GM19328 (cell line): ENCODE measurements at regions not wholly inside any gene's neighbourhood (a gene's known extent, or its start where the extent isn't known, plus 50 kb on each side); places are given as distances from the start of the nearest gene placed in this dataset.
"Not testable (repeated sequence)": the region's sequence is repeated elsewhere in the genome, so short reads cannot be mapped to it uniquely, and the experiment has no call there.

Experiments used
- ATAC-seq: cut with Tn5 transposase; IDR thresholded peaks from one replicate; pipeline ENCODE4 v1.9.1; 2021; ENCODE audit warnings: mild to moderate bottlenecking, moderate library complexity; ENCODE audit not compliant: unreplicated experiment

DNA sequence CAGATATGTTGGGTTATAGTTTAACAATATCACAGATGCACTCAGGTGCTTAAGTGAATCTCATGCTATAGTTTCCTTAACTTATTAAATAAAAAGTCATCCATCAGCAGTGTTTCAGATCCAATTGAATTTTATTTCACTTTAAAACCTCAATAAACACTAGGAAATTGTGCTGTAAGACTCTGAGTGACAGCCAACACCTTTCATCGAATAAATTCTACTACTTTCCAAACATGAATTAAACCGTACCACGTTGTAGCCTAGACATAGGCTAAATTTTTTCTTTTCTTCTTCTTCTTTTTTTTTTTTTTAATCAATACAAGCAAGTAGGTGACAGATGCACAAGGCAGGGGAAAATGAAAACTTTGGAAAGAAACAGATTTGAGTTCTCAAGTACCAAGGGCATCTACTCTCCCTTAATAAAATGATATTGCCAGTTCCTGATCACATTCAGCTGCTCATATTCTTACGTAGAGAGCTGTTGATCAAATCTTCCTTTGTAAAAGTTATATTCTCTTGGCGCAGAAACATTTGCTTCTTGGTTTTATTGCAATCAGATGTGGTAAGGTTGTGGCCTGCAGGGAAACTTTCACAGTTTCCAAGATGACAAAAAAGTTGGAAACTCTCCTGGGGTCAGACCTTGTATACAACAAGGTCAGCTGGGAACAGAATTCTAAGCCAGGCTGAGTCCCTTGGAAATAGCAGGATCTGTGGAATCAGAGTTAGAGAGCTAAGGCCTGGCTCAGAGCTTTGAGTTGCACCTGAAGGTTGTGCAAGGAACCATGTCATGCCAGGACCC, 147.7 kb downstream of the CD47 start:
- ATAC-seq = no peak

DNA sequence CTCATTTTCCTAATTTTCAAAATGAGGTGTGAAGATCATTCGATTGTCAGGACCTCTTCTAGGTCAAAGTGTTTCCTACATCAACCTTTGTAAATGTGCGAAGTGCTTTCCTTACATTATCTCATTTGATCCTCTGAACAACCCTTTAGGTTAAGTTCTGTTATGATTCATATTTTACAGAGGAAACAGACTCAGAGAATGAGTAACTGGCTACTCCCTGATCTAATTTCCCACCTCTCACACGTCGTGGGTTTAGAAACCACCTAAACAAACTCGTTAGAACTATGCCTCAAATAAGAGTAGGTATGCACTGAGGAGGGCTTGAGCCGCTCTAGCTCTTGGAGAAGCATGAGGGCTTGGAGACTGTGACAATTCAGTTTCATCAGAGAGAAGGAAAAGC, 148.6 kb downstream of the CD47 start:
- ATAC-seq = no peak

DNA sequence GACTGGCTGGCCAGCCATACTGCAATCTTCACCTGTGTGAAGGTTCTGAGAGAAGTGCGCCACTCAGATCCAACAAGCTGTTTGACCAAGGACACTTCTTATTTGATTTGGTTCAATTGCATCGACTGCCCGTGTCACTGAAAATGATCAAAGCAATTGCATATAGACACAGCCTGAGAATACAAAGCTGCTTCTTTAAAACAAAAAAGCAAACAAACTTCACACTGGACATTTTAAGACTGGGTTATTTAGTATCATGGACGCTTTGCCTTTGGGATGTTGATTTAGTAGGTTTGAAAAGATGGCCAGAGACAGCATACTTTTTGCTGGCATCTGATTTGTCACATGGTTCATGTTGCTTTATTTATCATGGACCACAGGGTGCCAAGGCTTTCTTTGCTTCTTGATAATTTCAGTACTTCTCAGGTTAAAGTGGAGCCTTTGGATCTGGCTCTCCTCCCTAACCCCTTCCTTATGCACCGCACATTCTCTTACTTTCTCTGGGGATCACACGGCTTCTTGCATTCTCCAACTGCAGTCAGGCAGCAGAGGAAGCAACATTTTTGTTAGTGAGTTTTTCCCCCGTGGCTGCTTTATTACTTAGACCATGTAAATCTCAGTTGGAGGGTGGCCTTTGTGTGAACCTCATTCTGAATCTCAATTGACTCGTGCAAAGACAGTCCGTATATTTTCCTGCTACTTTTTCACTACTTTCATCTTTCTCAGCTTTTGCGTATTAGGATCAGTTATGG, 151.0 kb downstream of the CD47 start:
- ATAC-seq = no peak

DNA sequence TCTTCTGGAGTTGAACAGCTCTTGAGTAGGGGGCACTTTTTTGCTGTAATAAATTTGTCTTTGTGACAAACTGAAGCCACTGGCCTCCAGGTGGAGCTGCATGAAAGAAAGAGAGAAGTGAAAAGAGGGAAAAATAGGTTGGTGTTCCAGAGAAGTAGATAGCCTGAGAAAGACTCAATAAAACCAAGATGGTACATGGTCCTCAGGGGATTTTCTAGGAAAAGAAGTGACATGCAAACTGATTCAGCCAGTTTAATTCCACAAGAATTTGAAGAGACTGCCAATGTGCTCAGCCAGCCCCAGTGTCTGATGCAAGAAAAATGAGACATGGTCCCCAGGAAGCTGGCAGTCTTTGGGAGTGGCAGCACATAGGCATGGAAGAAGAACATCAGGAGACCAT, 152.7 kb downstream of the CD47 start:
- no peak for ATAC-seq

DNA sequence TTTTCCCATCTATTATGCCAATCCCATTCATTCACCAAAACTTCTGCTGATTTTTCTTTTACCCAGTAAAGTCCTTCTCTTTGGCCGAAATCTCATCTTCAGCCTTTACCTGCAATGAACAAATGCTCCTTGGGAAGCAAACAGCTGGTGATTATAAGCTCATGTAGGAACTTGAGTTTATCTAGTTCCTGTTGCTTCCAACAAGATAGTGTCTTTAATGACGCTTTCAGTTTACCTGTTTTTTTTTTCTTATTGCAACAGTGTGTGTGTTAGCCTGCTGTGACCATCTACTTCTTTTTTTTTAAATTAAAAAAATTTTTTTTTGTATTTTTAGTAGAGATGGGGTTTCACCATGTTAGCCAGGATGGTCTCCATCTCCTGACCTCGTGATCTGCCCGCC, 156.0 kb downstream of the CD47 start:
- ATAC-seq = no peak

DNA sequence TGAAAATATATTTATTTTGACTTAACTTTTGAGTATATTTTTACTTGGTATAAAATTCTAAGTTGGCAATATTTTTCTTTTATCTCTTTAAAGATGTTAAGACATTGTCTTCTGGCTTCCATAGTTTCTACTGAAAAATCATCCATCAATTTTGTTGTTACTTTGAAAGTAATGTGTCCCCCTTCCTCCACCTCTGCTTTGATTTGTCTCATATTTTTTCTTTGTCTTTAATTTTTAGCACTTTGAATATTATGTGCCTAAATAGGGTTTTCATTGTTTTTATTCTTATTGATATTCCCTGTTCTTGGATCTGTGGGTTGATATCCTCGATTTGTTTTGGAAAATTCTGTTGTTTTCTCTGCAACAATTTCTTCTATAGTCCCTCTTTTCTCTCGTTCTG, 157.4 kb downstream of the CD47 start:
- ATAC-seq = no peak

DNA sequence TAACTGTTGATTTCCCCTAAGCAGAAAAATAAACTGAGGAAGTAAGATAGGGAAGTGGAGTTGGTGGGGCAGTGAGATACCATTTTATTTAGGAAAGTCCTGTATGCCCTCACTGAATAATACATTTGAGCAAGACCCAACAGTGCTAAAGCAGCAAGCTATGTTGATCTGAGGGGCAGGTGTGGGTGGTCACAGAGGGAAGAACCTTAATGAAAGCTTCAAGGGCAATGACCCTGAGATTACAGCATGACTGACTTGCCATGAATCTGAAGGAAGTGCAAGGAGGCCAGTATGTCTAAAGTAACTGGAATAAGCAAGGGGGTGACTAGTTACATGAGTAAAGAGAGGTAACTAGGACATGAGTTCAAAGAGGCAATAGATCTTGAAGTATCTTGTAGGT, 159.5 kb downstream of the CD47 start:
- no peak for ATAC-seq

DNA sequence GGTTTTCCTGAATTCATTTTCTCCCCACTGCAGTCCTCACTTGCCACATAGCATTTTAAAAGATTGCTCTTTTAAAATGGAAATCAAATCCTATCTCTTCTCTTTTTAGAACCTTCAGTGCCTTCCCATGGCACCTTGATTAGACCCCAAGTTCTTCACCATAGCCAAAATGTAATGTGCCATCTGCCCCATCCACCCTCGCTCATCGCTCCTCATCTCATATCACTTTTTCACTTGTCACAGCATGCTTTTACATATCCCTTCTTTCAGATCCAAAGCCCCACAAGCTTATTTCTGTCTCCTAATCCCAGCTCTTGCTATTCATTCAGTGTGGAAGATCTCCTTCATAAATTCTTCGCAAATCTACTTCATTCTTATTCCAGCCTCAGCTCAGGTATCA, 161.7 kb downstream of the CD47 start:
- ATAC-seq = no peak

DNA sequence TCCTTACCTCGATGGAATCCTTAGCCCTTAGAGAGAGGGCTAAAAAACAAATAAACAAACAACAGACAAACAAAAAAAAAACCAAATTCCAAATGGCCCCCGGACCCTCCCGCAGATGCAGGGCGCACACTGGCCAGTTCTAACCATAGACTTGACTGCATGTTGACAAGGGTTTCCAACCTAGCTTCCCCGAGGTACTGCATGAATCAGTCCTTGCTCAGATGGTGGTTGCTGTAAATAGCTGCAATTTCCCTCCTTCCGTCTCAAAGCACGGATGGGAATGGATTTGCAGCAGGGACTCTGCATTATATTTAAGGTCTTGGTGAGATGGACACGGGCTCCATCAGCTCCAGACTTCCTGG, 162.8 kb downstream of the CD47 start:
- ATAC-seq = peak; percentile 19

DNA sequence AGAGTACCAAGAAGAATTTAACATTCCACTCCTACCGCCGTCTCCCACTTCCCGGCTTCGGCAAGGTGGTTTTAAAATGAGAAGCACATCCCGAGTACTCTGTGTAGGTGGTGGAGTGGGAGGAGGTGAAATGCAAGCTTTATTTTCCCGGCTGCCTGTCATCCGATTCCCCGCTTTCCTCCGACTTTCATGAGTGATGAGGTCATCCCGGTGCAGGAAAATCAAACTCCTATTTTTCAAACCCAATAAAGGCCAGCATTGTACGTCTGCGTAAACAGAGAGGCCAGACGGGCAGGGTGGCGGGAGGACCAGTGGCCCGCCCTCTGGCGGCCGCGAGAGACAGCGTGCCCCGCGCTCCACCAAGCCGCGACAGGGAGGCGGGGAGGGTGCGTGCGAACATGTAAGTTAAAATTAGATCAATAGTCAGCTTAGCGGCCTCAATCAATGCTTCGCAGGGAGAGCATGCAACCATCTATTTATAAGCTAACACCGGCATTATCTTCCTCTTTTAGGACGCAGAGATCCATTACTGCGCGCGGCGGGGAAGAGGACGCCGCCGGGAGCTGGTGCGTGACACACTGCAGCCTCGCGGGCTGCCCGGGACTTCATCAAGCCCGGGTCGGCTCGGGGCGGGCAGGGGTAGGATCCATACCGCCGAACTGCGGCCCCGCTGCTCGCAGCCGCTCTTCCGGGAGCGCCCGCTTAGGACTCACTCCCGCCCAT, 163.3 kb downstream of the CD47 start:
- peak; percentile 90 for ATAC-seq

DNA sequence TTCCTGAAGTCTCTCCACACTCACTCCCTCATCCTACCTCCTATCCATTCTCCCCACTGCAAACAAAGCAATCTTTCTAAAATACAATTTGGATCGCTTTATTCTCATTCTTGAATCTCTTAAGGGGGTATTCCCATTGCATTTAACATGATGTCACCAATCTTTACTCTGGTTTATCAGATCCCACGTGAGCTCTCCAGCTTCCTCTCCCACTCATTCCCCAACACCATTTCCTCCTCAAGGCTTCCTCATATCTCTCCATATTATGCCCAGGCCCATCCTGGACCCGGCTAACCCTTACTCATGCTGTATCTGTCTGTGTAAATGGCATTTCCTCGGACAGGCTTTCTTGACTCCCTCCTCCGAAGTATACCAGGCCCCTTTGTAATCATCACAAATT, 165.0 kb downstream of the CD47 start:
- ATAC-seq = no peak

DNA sequence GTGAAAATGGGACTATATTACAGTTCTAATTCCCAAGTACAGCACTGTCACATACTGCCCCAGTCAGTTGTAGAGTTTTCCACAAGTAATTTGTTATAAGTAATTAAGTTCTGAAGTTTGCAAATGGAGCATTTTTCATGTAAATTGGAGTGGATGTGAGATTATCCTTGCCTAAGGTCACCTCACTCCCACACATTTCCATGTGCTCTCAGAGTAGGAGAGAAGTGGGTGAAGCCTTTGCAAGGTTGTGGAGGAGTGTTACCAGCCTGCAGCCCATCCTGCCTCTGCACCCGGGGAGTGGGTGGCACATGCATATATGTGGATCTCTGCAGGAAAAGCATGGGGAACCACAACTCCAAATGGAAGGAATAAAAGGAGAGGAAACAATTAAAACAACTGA, 169.8 kb downstream of the CD47 start:
- ATAC-seq = no peak

DNA sequence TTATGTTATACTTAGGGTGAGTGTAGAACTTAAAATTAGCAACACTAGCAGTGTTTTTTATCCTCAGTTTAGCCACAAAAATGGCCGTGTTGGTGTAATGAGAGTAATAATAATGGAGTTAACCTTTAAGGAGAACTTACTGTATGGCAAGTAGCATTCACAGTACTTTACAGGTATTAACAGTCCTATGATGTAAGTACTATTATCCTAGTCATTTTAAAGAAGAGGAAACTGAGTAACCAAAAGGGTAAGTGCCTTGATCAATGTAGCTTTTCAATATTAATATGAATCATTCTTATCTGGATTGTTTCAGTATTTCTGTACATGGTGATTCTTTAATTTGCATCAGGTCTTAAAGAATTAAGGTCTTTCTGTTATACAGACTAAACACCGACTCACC, 170.3 kb downstream of the CD47 start:
- no peak for ATAC-seq

DNA sequence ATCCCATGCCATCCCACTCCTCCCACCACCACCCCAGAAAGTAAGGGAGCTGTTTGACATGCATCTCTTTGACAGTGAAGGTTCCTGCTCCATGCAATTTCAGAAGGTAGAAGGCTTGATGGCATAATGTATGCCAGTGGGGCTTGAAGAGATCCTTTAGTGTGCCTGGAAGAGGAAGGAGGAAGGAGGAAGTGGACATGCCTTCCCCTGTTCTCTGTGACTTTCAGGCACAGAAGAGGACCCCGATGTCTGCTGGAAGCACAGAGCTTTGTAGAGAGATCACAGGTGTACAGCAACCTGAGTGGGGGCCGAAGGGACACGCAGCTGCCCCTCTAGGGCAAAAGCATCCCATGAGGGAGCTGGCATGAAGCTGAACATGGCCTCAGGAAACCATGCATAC, 171.6 kb downstream of the CD47 start:
- ATAC-seq = no peak

DNA sequence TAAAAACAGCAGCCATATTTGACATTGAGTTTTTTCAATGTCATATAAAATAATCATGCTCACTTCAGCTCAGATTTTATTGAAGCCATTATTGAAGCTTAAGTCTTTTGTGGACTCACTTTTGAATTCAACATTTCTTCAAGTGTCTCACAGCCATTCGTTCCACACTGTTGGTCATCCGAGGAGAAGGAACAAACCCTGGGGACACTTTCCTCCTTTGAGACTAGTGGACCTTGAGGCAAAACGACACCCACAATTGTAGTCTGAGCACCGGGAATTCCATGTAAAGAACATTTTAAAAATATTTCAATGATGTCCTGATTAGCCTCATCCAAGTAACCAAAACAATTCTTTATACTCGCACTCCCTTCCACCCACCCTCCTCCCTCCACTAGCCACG, 174.7 kb downstream of the CD47 start:
- ATAC-seq = no peak

DNA sequence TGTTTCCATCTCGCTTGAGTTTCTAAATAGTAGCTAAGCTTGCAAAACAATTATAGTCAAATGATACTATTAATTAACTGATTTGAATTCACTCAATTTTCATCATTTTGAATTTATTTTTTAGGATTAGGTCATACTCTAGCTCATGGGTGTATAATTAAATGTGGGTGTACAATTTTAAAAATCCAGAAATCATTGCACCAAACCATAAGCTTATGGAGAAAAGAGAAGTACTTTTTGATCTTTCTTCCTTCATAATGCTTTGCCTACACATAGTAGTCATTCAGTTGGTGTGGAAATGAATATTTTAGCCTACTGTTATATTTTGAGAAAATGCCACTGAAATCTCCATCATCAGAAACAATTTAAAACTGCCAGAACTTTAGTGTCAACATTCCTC, 175.1 kb downstream of the CD47 start:
- ATAC-seq = no peak

DNA sequence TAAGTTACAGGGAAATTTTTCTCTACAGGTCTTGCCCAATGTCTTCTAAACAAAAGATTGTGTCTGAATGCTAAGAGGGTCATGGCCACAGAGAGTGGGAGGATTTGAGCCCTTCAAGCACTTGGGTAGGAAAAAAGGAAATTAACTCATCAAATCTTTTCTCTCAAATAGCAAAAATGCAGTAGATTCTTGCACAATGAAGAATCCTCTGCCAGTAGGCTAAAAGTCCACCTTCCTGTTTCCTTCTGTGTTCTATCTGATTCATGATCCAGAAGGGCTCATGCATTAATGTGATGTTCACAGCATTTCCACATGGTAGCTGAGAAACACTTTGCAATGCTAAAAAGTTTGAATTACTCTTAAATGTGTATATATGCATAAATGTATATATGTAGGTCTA, 177.1 kb downstream of the CD47 start:
- ATAC-seq = no peak

DNA sequence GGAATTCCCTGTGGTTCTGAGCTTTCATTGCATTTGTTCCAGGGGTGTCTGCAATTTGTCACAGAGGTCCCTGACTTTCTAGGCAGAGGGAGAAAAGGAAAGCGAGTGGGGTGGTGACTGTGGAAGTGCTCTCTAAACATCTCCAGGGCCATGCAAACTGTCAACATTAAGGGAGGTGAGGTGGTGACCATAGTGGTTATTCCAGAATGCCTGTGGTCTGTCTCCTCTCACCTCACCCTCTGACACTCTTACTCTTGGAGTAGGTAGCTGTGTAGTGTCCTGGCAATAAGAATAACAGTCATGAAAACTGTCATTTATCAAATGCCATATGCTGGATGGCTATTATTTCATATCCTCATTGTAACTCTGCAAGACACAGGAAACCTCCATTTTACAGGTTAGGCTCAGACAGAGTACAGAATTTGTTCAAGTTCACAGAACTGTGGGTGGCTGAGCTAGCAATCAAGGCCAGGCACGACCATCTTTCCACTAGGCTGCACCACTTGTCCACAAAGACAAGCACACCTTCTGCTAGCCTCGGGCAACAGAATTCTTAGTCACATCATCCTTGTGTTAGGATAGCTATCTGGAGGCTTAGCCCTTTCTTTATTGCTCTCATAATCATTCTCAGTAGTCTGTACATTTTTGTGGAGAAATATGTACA, 179.4 kb downstream of the CD47 start:
- ATAC-seq = no peak

DNA sequence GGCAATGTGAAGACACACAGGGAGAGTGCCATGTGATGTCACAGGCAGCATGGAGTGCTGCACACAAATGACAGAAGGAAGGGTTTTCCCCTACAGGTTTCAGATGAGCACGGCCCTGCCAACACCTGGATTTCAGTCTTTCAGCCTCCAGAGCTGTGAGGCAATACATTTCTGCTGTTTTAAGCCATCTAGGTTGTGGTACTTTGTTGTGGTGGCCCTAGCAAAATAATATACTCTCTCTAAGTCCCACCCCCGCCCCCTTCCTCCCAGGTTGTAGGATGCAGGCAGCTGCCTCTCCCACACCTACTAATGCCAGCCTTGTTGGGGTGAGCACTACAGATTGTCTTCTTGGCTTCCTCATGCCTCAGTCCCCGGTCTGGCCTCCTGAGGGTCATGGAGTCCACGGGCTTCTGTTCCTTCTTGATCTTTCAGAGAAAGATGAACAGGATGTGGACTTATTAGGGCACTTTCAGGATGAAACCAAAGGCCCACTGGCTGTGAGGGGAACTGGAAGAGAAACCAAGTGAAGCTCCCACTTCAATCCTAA, 180.0 kb downstream of the CD47 start:
- ATAC-seq = peak; percentile 91

DNA sequence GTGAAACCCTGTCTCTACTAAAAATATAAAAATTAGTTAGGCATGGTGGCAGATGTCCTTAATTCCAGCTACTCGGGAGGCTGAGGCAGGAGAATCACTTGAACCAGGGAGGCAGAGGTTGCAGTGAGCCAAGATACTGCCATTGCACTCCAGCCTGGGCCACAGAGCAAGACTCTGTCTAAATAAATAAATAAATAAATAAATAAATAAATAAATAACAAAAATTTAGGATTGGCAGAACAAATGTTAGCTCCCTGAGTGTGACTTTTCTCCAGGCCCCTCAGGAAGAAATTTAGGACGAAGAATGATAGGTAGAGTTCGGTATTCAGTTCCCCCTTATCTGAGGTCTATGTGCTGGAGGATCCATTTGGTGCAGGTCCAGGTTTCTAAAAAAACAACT, 181.2 kb downstream of the CD47 start:
- ATAC-seq = not testable (repeated sequence)

DNA sequence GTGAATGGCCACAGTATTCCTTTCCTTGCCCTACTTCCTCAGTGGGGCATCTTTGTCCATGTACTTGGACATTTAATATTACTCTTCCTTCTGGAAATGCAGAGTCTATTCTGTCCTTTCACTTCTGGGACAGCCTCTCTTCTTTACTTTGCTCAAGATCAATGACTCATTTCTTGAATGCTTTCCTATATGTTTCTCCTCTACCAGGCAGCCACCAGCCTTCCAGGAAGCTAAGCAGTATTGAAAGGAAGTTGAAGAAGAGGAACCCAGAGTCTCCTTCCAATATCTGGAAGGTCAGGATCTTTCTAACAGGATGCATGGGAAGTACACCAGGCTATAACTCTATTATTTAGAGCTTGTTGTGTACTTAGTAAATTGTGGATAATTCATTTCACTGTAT, 182.8 kb downstream of the CD47 start:
- no peak for ATAC-seq
